Endodermal cell (in vitro differentiated cells): ENCODE measurements at regions not wholly inside any gene's neighbourhood (a gene's known extent, or its start where the extent isn't known, plus 50 kb on each side); places are given as distances from the start of the nearest gene placed in this dataset.

Experiments
- DNase-seq: peaks from one replicate; pipeline ENCODE4 v3.0.0-alpha.2; 2017
- H3K27ac ChIP-seq: 2 replicates; pipeline ENCODE4 v1.5.1; 2013; ENCODE audit warnings: mild to moderate bottlenecking, low read depth, low read length, moderate library complexity
- H3K27me3 ChIP-seq: 2 replicates; pipeline ENCODE4 v1.6.1; 2013; ENCODE audit warnings: mild to moderate bottlenecking, low read length, moderate library complexity; ENCODE audit not compliant: insufficient read depth, control insufficient read depth, poor library complexity, severe bottlenecking
- H3K36me3 ChIP-seq: 2 replicates; pipeline ENCODE4 v1.7.0; 2013; ENCODE audit warnings: mild to moderate bottlenecking, low read length, moderate library complexity; ENCODE audit not compliant: control insufficient read depth, insufficient read depth
- H3K4me1 ChIP-seq: one replicate; pipeline ENCODE4 v1.7.0; 2013; ENCODE audit warnings: low read length; ENCODE audit not compliant: control insufficient read depth, insufficient read depth
- H3K4me3 ChIP-seq: 2 replicates; pipeline ENCODE4 v1.5.1; 2013; ENCODE audit warnings: mild to moderate bottlenecking, low read length, moderate library complexity
- H3K9ac ChIP-seq: 2 replicates; pipeline ENCODE4 v1.6.1; 2013; ENCODE audit warnings: mild to moderate bottlenecking, low read length, moderate library complexity; ENCODE audit not compliant: poor library complexity, severe bottlenecking; ENCODE audit errors: extremely low read depth
- H3K9me3 ChIP-seq: 2 replicates; pipeline ENCODE4 v1.6.1; 2013; ENCODE audit warnings: mild to moderate bottlenecking, low read length, moderate library complexity; ENCODE audit not compliant: control insufficient read depth
- H3K27ac Mint-ChIP-seq: 2 replicates; pipeline ENCODE4 v1.8.0; 2020; ENCODE audit warnings: mixed read lengths
- H3K27me3 Mint-ChIP-seq: 2 replicates; pipeline ENCODE4 v1.8.0; 2021; ENCODE audit warnings: mild to moderate bottlenecking, mixed read lengths; ENCODE audit not compliant: insufficient read depth
- H3K36me3 Mint-ChIP-seq: 2 replicates; pipeline ENCODE4 v1.8.0; 2020; ENCODE audit warnings: low read depth, mixed read lengths
- H3K4me1 Mint-ChIP-seq: 2 replicates; pipeline ENCODE4 v1.8.0; 2020; ENCODE audit warnings: mixed read lengths
- H3K4me3 Mint-ChIP-seq: 2 replicates; pipeline ENCODE4 v1.8.0; 2020; ENCODE audit warnings: mild to moderate bottlenecking, moderate library complexity, mixed read lengths
- H3K9me3 Mint-ChIP-seq: 2 replicates; pipeline ENCODE4 v1.8.0; 2020; ENCODE audit warnings: mild to moderate bottlenecking, mixed read lengths
- WGBS, 2 experiments: methylation state at CpG; one replicate each; pipeline versions ENCODE4 v1.1.5 to v1.1.7; 2013; ENCODE audit warnings: missing lambda C conversion rate in 2 of 2, mixed read lengths in 1 of 2; ENCODE audit not compliant: insufficient coverage in 1 of 2, insufficient read length in 1 of 2; 5-methylcytosine and 5-hydroxymethylcytosine counted together
- TF ChIP-seq, protein P1 (sequence below): fragments of 200-600 bp; sonication (generic); conservative IDR thresholded peaks from 2 replicates; pipeline ENCODE4 v1.5.0; 2021; ENCODE audit warnings: antibody characterized with exemption, mild to moderate bottlenecking

DNA sequence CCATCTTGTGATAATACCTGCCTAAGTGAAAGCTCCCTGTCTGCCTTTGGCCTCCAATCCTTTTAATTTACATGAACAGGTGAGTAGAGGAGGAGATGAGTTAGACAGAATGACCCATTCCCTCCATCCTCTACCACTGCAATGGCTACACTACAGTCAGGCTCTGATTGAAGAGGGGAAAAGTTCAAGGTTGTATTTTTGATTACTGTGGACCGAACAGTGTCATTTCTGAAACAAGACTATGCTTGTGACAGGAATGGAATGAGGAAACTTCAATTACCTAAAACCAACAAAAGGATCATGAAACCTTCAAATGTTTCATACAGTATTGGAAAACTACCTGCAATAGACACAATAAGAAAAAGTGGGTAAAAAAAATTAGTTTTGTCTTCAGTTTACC, 85.5 kb upstream of the GBE1 start:
- no peaks in the 10 kb centered on the region for H3K9me3 Mint-ChIP-seq
- no peak overlapping the region for H3K27ac Mint-ChIP-seq
- Histone ChIP-seq H3K9me3 (no peaks in the 10 kb centered on the region), H3K36me3 (no peaks in the 10 kb centered on the region), H3K27me3 (no peaks in the 10 kb centered on the region), H3K4me3 (no peak overlapping the region), H3K9ac (no peak overlapping the region), H3K4me1 (no peaks in the 10 kb centered on the region), H3K27ac (no peak overlapping the region)
- TF ChIP-seq, protein P1, sequence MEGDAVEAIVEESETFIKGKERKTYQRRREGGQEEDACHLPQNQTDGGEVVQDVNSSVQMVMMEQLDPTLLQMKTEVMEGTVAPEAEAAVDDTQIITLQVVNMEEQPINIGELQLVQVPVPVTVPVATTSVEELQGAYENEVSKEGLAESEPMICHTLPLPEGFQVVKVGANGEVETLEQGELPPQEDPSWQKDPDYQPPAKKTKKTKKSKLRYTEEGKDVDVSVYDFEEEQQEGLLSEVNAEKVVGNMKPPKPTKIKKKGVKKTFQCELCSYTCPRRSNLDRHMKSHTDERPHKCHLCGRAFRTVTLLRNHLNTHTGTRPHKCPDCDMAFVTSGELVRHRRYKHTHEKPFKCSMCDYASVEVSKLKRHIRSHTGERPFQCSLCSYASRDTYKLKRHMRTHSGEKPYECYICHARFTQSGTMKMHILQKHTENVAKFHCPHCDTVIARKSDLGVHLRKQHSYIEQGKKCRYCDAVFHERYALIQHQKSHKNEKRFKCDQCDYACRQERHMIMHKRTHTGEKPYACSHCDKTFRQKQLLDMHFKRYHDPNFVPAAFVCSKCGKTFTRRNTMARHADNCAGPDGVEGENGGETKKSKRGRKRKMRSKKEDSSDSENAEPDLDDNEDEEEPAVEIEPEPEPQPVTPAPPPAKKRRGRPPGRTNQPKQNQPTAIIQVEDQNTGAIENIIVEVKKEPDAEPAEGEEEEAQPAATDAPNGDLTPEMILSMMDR = no peak
- no peaks in the 10 kb centered on the region for H3K36me3 Mint-ChIP-seq
- 100% methylated on average over 1 of the region's 1 CpG; no CpG with 5 or more reads in 1 of the 2 experiments for whole genome bisulfite sequencing, 2 experiments
- DNase-seq = no peak
- H3K4me1 Mint-ChIP-seq = no peaks in the 10 kb centered on the region
- H3K27me3 Mint-ChIP-seq = no peaks in the 10 kb centered on the region
- H3K4me3 Mint-ChIP-seq = no peak overlapping the region

DNA sequence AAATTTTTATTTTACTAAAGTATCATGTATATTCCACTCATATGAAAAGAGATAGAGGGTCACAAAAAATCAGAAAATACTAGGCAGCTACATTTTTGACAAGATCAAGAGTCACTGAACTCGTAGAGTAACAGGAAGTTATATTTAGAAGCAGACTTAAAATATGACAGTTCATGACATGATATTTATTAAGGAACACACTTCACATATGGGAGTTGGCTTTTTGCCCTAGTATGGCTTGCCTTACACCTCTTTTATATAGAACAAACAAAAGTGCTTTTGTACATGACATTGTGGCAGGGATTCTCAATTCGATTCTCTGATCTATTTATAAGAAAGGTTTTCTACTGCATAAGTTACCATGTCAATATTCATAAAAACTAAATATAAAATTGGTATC, 80.1 kb upstream of the GBE1 start:
- no peaks in the 10 kb centered on the region for H3K9me3 Mint-ChIP-seq
- H3K27me3 Mint-ChIP-seq = no peaks in the 10 kb centered on the region
- no peaks in the 10 kb centered on the region for H3K36me3 Mint-ChIP-seq
- no peak overlapping the region for H3K4me3 Mint-ChIP-seq
- 93 to 100% methylated on average over 1 to 2 of the region's 2 CpGs for WGBS, 2 experiments
- H3K27ac Mint-ChIP-seq = no peak overlapping the region
- Histone ChIP-seq H3K27me3 (no peaks in the 10 kb centered on the region), H3K4me3 (no peak overlapping the region), H3K36me3 (no peaks in the 10 kb centered on the region), H3K9me3 (no peaks in the 10 kb centered on the region), H3K4me1 (no peaks in the 10 kb centered on the region), H3K9ac (no peak overlapping the region), H3K27ac (no peak overlapping the region)
- TF ChIP-seq, protein P1 = no peak
- no peak for DNase-seq
- peaks cover 8% of the 10 kb centered on the region for H3K4me1 Mint-ChIP-seq

DNA sequence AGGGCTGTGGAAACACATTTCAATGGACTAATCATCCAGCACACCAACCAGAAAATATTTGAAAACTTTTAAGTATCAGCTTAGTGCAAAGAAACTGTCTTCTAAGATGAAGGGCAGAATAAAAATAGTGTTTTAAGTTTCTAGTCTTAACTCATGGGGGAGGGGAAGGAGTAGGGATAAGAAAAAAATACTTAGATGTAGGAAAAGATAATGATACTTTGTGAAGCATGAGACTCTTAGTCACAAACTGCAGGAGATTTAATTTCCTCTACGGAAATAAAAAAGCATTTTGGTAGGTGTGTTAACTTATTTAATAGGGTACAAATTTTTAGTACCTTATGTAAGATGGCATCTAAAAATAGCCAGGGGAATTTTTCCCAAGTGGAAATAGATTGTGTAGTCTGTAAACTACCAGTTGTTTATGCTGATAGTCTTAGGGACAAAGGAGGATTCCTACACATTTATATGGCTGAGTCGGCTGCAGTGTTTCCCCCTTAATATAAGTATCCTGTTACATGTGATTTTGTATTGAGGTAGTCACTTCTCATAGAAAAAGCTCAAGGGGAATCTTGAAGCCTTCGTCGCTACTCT, 78.2 kb upstream of the GBE1 start:
- TF ChIP-seq, protein P1 = no peak
- Histone ChIP-seq H3K36me3 (no peaks in the 10 kb centered on the region), H3K9ac (no peak overlapping the region), H3K4me3 (no peak overlapping the region), H3K4me1 (no peaks in the 10 kb centered on the region), H3K9me3 (no peaks in the 10 kb centered on the region), H3K27ac (no peak overlapping the region), H3K27me3 (no peaks in the 10 kb centered on the region)
- no peak overlapping the region for H3K4me3 Mint-ChIP-seq
- peaks cover 8% of the 10 kb centered on the region for H3K4me1 Mint-ChIP-seq
- H3K9me3 Mint-ChIP-seq = no peaks in the 10 kb centered on the region
- no peaks in the 10 kb centered on the region for H3K36me3 Mint-ChIP-seq
- no peak for DNase-seq
- whole genome bisulfite sequencing, 2 experiments = 76 to 99% methylated on average over 2 to 3 of the region's 4 CpGs
- H3K27ac Mint-ChIP-seq = no peak overlapping the region
- no peaks in the 10 kb centered on the region for H3K27me3 Mint-ChIP-seq
